Amygdala (tissue), 56 donors: ENCODE measurements at regions not wholly inside any gene's neighbourhood (a gene's known extent, or its start where the extent isn't known, plus 50 kb on each side); places are given as distances from the start of the nearest gene placed in this dataset.
A peak's percentile ranks its signal among the peaks of the same experiment; 100 is the strongest.

ENCODE experiments used
- DNase-seq, 56 donors: peaks; one replicate each; lab custom pipeline; 2025; lab: John Stamatoyannopoulos, UW

GRCh38 chr3:30162579-30162978 lies 443.8 kb upstream of the TGFBR2 start:
- no peak for DNase-seq

- no peak for DNase-seq
Observed at GRCh38 chr3:30166535-30166934, 439.9 kb upstream of the TGFBR2 start.

- DNase-seq, result peak in 10 of 56 donors; percentile 1 to 23 (median 8)
Observed at GRCh38 chr3:30167541-30168011, 438.8 kb upstream of the TGFBR2 start.

GRCh38 chr3:30169487-30169886 lies 436.9 kb upstream of the TGFBR2 start:
- DNase-seq, result no peak

GRCh38 chr3:30170681-30171438 lies 435.5 kb upstream of the TGFBR2 start:
- no peak for DNase-seq

- no peak for DNase-seq
Observed at GRCh38 chr3:30174357-30174756, 432.0 kb upstream of the TGFBR2 start.

GRCh38 chr3:30180310-30181177 lies 425.9 kb upstream of the TGFBR2 start:
- no peak for DNase-seq

- DNase-seq, result no peak
Observed at GRCh38 chr3:30181178-30181465, 425.3 kb upstream of the TGFBR2 start.

GRCh38 chr3:30181581-30181980 lies 424.8 kb upstream of the TGFBR2 start:
- DNase-seq, result no peak

GRCh38 chr3:30183421-30183820 lies 423.0 kb upstream of the TGFBR2 start:
- DNase-seq, result no peak

GRCh38 chr3:30184091-30184810 lies 422.1 kb upstream of the TGFBR2 start:
- no peak for DNase-seq

GRCh38 chr3:30185872-30186271 lies 420.5 kb upstream of the TGFBR2 start:
- no peak for DNase-seq

- peak in 1 of 56 donors; percentile 5 for DNase-seq
Observed at GRCh38 chr3:30186741-30187219, 419.6 kb upstream of the TGFBR2 start.

- DNase-seq, result no peak
Observed at GRCh38 chr3:30187366-30187765, 419.0 kb upstream of the TGFBR2 start.

GRCh38 chr3:30188713-30189112 lies 417.7 kb upstream of the TGFBR2 start:
- no peak for DNase-seq

- no peak for DNase-seq
Observed at GRCh38 chr3:30189900-30190299, 416.5 kb upstream of the TGFBR2 start.

- DNase-seq, result no peak
Observed at GRCh38 chr3:30193625-30194044, 412.8 kb upstream of the TGFBR2 start.

- DNase-seq, result no peak
Observed at GRCh38 chr3:30195352-30195751, 411.0 kb upstream of the TGFBR2 start.

GRCh38 chr3:30198162-30198561 lies 408.2 kb upstream of the TGFBR2 start:
- DNase-seq, result no peak

GRCh38 chr3:30199096-30199759 lies 407.2 kb upstream of the TGFBR2 start:
- DNase-seq, result peak in 40 of 56 donors; percentile 0 to 83 (median 17)
